ENCODE measurements at regions not wholly inside any gene's neighbourhood (a gene's known extent, or its start where the extent isn't known, plus 50 kb on each side); places are given as distances from the start of the nearest gene placed in this dataset.

DNA sequence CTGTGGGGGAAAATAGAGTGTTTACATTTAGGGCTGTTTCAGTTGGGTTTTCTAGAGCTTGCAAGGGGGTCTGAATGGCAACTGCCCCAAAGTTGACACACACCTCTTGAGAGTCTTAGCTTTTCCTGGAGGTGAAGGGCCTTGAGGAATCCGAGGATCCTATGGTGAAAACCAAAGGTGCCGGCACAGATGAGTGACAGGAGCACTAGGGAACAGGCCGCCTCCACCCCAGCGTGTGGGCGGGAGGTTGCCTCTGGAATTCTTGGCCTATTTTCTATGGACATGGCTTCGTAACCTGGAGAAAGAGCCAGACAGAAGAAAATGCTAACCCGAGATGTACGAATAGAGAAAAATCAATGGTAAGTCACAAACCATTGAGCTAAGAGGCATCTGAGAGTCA lies 283.2 kb upstream of the FOXQ1 start:
- Histone ChIP-seq H3K4me3 (ENCODE audit: low read depth in 1 of 2, low read length in 2 of 2) (no peak overlapping the region), H4K20me1 (ENCODE audit: insufficient read depth, low read length) (no peaks in the 10 kb centered on the region), H3K4me2 (ENCODE audit: insufficient read depth, low read length) (no peak overlapping the region), H3K9ac (ENCODE audit: low read depth, low read length) (no peak overlapping the region), H3K27me3 (ENCODE audit: insufficient read depth, low read length, poor library complexity) (peaks cover 1% of the 10 kb centered on the region), H3K9me3 (ENCODE audit: insufficient read depth, low read length, severe bottlenecking) (no peaks in the 10 kb centered on the region), H3K27ac (ENCODE audit: low read length) (no peak overlapping the region), H3K4me1 (ENCODE audit: insufficient read depth, low read length) (no peaks in the 10 kb centered on the region), H3K36me3 (ENCODE audit: insufficient read depth, low read length) (no peaks in the 10 kb centered on the region), H2AFZ (ENCODE audit: low read depth, low read length) (no peak overlapping the region), H3K79me2 (ENCODE audit: insufficient read depth, low read length) (no peaks in the 10 kb centered on the region)
- ATAC-seq (ENCODE audit: insufficient read depth, low read depth), result no peak
- no peak for DNase-seq
- no peak for TF ChIP-seq EZH2 (IDR thresholded peaks at IDR 0.05; ENCODE audit: borderline replicate concordance, low read depth, low read length, severe bottlenecking)
- TF ChIP-seq, protein P1, sequence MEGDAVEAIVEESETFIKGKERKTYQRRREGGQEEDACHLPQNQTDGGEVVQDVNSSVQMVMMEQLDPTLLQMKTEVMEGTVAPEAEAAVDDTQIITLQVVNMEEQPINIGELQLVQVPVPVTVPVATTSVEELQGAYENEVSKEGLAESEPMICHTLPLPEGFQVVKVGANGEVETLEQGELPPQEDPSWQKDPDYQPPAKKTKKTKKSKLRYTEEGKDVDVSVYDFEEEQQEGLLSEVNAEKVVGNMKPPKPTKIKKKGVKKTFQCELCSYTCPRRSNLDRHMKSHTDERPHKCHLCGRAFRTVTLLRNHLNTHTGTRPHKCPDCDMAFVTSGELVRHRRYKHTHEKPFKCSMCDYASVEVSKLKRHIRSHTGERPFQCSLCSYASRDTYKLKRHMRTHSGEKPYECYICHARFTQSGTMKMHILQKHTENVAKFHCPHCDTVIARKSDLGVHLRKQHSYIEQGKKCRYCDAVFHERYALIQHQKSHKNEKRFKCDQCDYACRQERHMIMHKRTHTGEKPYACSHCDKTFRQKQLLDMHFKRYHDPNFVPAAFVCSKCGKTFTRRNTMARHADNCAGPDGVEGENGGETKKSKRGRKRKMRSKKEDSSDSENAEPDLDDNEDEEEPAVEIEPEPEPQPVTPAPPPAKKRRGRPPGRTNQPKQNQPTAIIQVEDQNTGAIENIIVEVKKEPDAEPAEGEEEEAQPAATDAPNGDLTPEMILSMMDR (IDR thresholded peaks at IDR 0.05; ENCODE audit: borderline replicate concordance, extremely low read depth, low read length, poor library complexity, severe bottlenecking), result no peak

- ATAC-seq (ENCODE audit: insufficient read depth, low read depth) (no peak), DNase-seq (no peak)
- TF ChIP-seq, protein P1 (IDR thresholded peaks at IDR 0.05; ENCODE audit: borderline replicate concordance, extremely low read depth, low read length, poor library complexity, severe bottlenecking), result no peak
- no peak for TF ChIP-seq EZH2 (IDR thresholded peaks at IDR 0.05; ENCODE audit: borderline replicate concordance, low read depth, low read length, severe bottlenecking)
- H3K9me3 ChIP-seq (ENCODE audit: insufficient read depth, low read length, severe bottlenecking), result no peaks in the 10 kb centered on the region
- no peaks in the 10 kb centered on the region for H3K36me3 ChIP-seq (ENCODE audit: insufficient read depth, low read length)
- no peak overlapping the region for H3K9ac ChIP-seq (ENCODE audit: low read depth, low read length)
- H3K79me2 ChIP-seq (ENCODE audit: insufficient read depth, low read length), result no peaks in the 10 kb centered on the region
- H3K27ac ChIP-seq (ENCODE audit: low read length), result no peak overlapping the region
- H3K27me3 ChIP-seq (ENCODE audit: insufficient read depth, low read length, poor library complexity), result no peaks in the 10 kb centered on the region
- no peak overlapping the region for H2AFZ ChIP-seq (ENCODE audit: low read depth, low read length)
- H3K4me2 ChIP-seq (ENCODE audit: insufficient read depth, low read length), result no peak overlapping the region
- no peaks in the 10 kb centered on the region for H3K4me1 ChIP-seq (ENCODE audit: insufficient read depth, low read length)
- no peak overlapping the region for H3K4me3 ChIP-seq (ENCODE audit: low read depth in 1 of 2, low read length in 2 of 2)
- H4K20me1 ChIP-seq (ENCODE audit: insufficient read depth, low read length), result no peaks in the 10 kb centered on the region
Observed at GRCh38 chr6:1027795-1028569, 283.9 kb upstream of the FOXQ1 start.

GRCh38 chr6:1027109-1027794 lies 284.6 kb upstream of the FOXQ1 start:
- H3K27ac ChIP-seq (ENCODE audit: low read length), result no peak overlapping the region
- DNase-seq (no peak), ATAC-seq (ENCODE audit: insufficient read depth, low read depth) (no peak)
- no peak overlapping the region for H3K4me3 ChIP-seq (ENCODE audit: low read depth in 1 of 2, low read length in 2 of 2)
- no peak overlapping the region for H3K4me2 ChIP-seq (ENCODE audit: insufficient read depth, low read length)
- no peaks in the 10 kb centered on the region for H3K27me3 ChIP-seq (ENCODE audit: insufficient read depth, low read length, poor library complexity)
- no peaks in the 10 kb centered on the region for H3K36me3 ChIP-seq (ENCODE audit: insufficient read depth, low read length)
- H3K9me3 ChIP-seq (ENCODE audit: insufficient read depth, low read length, severe bottlenecking), result no peaks in the 10 kb centered on the region
- no peaks in the 10 kb centered on the region for H3K79me2 ChIP-seq (ENCODE audit: insufficient read depth, low read length)
- H3K4me1 ChIP-seq (ENCODE audit: insufficient read depth, low read length), result no peaks in the 10 kb centered on the region
- no peak overlapping the region for H2AFZ ChIP-seq (ENCODE audit: low read depth, low read length)
- TF ChIP-seq EZH2 (IDR thresholded peaks at IDR 0.05; ENCODE audit: borderline replicate concordance, low read depth, low read length, severe bottlenecking), result no peak
- TF ChIP-seq, protein P1 (IDR thresholded peaks at IDR 0.05; ENCODE audit: borderline replicate concordance, extremely low read depth, low read length, poor library complexity, severe bottlenecking), result no peak
- H4K20me1 ChIP-seq (ENCODE audit: insufficient read depth, low read length), result no peaks in the 10 kb centered on the region
- H3K9ac ChIP-seq (ENCODE audit: low read depth, low read length), result no peak overlapping the region

Measured in DND-41 (cell line).